Activated naive CD4-positive, alpha-beta T cell treated with anti-CD3 and anti-CD28 coated beads for 36 hours (primary cell): ENCODE measurements at regions not wholly inside any gene's neighbourhood (a gene's known extent, or its start where the extent isn't known, plus 50 kb on each side); places are given as distances from the start of the nearest gene placed in this dataset.

Source experiments
- CTCF ChIA-PET: fragments of 350-600 bp; sonication (Branson Sonifier 250); formaldehyde crosslinking; loops from one replicate; lab custom pipeline; 2021; ENCODE audit warnings: antibody characterized with exemption; lab: Charles Lee
- DNase-seq: peaks from one replicate; pipeline ENCODE4 v3.0.0-alpha.2; 2020
- H3K27ac Mint-ChIP-seq: one replicate; pipeline ENCODE4 v1.8.0; 2021; ENCODE audit warnings: mild to moderate bottlenecking, mixed read lengths
- H3K27me3 Mint-ChIP-seq: one replicate; pipeline ENCODE4 v1.8.0; 2021; ENCODE audit warnings: low read depth, mixed read lengths
- H3K36me3 Mint-ChIP-seq: one replicate; pipeline ENCODE4 v1.8.0; 2021; ENCODE audit warnings: low read depth, mixed read lengths
- H3K4me1 Mint-ChIP-seq: one replicate; pipeline ENCODE4 v1.8.0; 2021; ENCODE audit warnings: low read depth, mixed read lengths
- H3K4me3 Mint-ChIP-seq: one replicate; pipeline ENCODE4 v1.8.0; 2021; ENCODE audit warnings: mild to moderate bottlenecking, moderate library complexity, mixed read lengths
- H3K9me3 Mint-ChIP-seq: one replicate; pipeline ENCODE4 v1.8.0; 2021; ENCODE audit warnings: mixed read lengths
- intact Hi-C: fragments of 100-400 bp; cut with micrococcal nuclease; formaldehyde crosslinking; loops from one replicate; pipeline ENCODE4 v1.15.1; 2023

DNA sequence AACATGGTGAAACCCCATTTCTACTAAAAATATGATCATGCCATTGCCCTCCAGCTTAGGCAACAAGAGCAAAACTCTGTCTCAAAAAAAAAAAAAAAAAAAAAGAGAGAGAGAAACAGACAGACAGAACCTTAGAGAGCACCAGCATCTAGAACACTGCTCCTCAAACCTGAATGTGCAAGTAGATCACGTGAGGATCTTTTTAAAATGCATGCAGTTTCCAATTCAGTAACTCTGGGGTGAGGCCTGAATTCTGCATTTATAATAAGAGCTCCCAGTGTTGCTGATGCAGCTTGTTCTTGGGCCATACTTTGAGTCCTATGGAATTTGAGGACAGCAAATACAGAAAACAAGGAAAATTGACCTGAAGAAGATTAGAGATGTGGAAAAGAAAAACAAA, 218.3 kb downstream of the ALDH8A1 start:
- Mint-ChIP-seq H3K4me3 (no peak overlapping the region), H3K36me3 (no peaks in the 10 kb centered on the region), H3K27me3 (peaks cover 3% of the 10 kb centered on the region), H3K27ac (no peak overlapping the region), H3K4me1 (no peaks in the 10 kb centered on the region), H3K9me3 (no peaks in the 10 kb centered on the region)
- DNase-seq: no peak
- intact Hi-C loops: no loop called here
- CTCF ChIA-PET: no interaction called here

- H3K27ac Mint-ChIP-seq: no peak overlapping the region
- H3K9me3 Mint-ChIP-seq: no peaks in the 10 kb centered on the region
- CTCF ChIA-PET: no interaction called here
- intact Hi-C loops: no loop called here
- peaks cover 7% of the 10 kb centered on the region for H3K27me3 Mint-ChIP-seq
- H3K4me3 Mint-ChIP-seq: no peak overlapping the region
- DNase-seq: no peak
- no peaks in the 10 kb centered on the region for H3K36me3 Mint-ChIP-seq
- H3K4me1 Mint-ChIP-seq: no peaks in the 10 kb centered on the region
These were observed 219.9 kb downstream of the ALDH8A1 start for GRCh38 chr6:134730013-134730412.

GRCh38 chr6:134729561-134729960, 220.3 kb downstream of the ALDH8A1 start:
- intact Hi-C loops: no loop called here
- Mint-ChIP-seq H3K27ac (no peak overlapping the region), H3K36me3 (no peaks in the 10 kb centered on the region), H3K4me1 (no peaks in the 10 kb centered on the region), H3K9me3 (no peaks in the 10 kb centered on the region), H3K4me3 (no peak overlapping the region), H3K27me3 (peaks cover 7% of the 10 kb centered on the region)
- CTCF ChIA-PET: no interaction called here
- no peak for DNase-seq

- CTCF ChIA-PET: no interaction called here
- no peak overlapping the region for H3K4me3 Mint-ChIP-seq
- no peaks in the 10 kb centered on the region for H3K36me3 Mint-ChIP-seq
These were observed 222.8 kb downstream of the ALDH8A1 start for GRCh38 chr6:134727081-134727480.

GRCh38 chr6:134725590-134725989, 224.3 kb downstream of the ALDH8A1 start:
- H3K9me3 Mint-ChIP-seq: no peaks in the 10 kb centered on the region
- H3K27ac Mint-ChIP-seq: no peak overlapping the region
- CTCF ChIA-PET: interaction anchor here (0.6 kb wide), 1 partner anchor 41 kb away, joined by 3 read pairs; no protein-coding TSS in a partner anchor
- H3K36me3 Mint-ChIP-seq: no peaks in the 10 kb centered on the region
- H3K27me3 Mint-ChIP-seq: peaks cover 7% of the 10 kb centered on the region
- no peak for DNase-seq
- H3K4me1 Mint-ChIP-seq: no peaks in the 10 kb centered on the region
- no peak overlapping the region for H3K4me3 Mint-ChIP-seq
- intact Hi-C loops: no loop called here

More at GRCh38 chr6:134727081-134727480, 222.8 kb downstream of the ALDH8A1 start:
- intact Hi-C loops: no loop called here
- DNase-seq: no peak
- H3K9me3 Mint-ChIP-seq: no peaks in the 10 kb centered on the region
- no peak overlapping the region for H3K27ac Mint-ChIP-seq
- peaks cover 7% of the 10 kb centered on the region for H3K27me3 Mint-ChIP-seq
- H3K4me1 Mint-ChIP-seq: no peaks in the 10 kb centered on the region

DNA sequence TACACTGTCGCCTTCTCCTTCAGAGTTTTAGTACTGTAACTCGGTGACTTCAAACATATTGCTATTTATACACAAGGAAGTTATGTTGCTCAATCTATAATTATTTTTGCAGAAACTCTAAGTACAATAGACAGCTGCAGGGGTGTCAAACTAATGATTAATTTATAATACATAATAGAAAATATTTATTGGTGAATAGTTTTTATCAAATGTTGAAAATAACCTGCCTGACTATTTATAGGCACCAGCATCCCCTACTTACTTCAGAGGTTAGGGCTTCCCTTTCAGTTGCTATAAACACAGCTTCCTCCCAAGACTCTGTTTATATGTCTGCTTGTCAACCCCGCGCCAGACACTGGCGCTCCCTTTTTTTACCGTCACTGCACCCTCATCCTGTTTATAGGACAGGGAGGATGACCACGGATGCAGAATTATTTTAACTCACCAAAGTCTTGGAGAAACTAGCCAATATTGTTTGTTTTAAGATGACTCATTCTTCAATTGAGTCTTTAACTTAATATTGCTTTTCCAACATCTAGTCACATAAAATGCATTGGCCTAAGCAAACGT, 225.0 kb downstream of the ALDH8A1 start:
- H3K4me3 Mint-ChIP-seq: no peak overlapping the region
- peaks cover 7% of the 10 kb centered on the region for H3K27me3 Mint-ChIP-seq
- H3K9me3 Mint-ChIP-seq: no peaks in the 10 kb centered on the region
- no peak for DNase-seq
- no peaks in the 10 kb centered on the region for H3K4me1 Mint-ChIP-seq
- H3K27ac Mint-ChIP-seq: no peak overlapping the region
- no peaks in the 10 kb centered on the region for H3K36me3 Mint-ChIP-seq
- CTCF ChIA-PET: no interaction called here
- intact Hi-C loops: no loop called here

- DNase-seq: no peak
- intact Hi-C loops: no loop called here
- H3K27ac Mint-ChIP-seq: no peak overlapping the region
- CTCF ChIA-PET: interaction anchor here (0.5 kb wide), 1 partner anchor 137 kb away, joined by 4 read pairs; no protein-coding TSS in a partner anchor
- H3K4me1 Mint-ChIP-seq: no peaks in the 10 kb centered on the region
- no peaks in the 10 kb centered on the region for H3K36me3 Mint-ChIP-seq
- peaks cover 4% of the 10 kb centered on the region for H3K27me3 Mint-ChIP-seq
- no peaks in the 10 kb centered on the region for H3K9me3 Mint-ChIP-seq
- H3K4me3 Mint-ChIP-seq: no peak overlapping the region
These were observed 226.6 kb downstream of the ALDH8A1 start for GRCh38 chr6:134723081-134723871.

GRCh38 chr6:134722200-134722870, 227.6 kb downstream of the ALDH8A1 start:
- no peak overlapping the region for H3K4me3 Mint-ChIP-seq
- CTCF ChIA-PET: no interaction called here
- intact Hi-C loops: no loop called here
- no peaks in the 10 kb centered on the region for H3K4me1 Mint-ChIP-seq
- H3K27ac Mint-ChIP-seq: no peak overlapping the region
- H3K36me3 Mint-ChIP-seq: no peaks in the 10 kb centered on the region
- H3K9me3 Mint-ChIP-seq: no peaks in the 10 kb centered on the region
- H3K27me3 Mint-ChIP-seq: peaks cover 4% of the 10 kb centered on the region
- no peak for DNase-seq

DNA sequence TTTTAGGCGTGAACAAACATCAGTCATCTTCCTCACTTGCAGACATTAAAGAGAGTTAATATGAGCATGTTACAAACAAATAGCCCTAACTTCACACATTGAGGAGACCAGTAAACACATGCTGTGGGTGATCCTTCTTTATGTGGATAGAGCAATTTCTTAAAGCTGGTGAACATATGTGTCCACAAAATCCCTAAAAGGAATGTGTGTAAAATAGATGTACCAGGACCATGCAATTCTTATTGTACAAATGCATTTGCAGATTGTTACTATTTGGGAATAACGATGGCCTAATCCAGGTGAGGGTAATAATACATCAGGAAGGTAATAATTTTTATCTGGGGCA, 228.9 kb downstream of the ALDH8A1 start:
- Mint-ChIP-seq H3K9me3 (no peaks in the 10 kb centered on the region), H3K27ac (no peak overlapping the region), H3K4me3 (no peak overlapping the region), H3K4me1 (no peaks in the 10 kb centered on the region), H3K27me3 (no peaks in the 10 kb centered on the region), H3K36me3 (no peaks in the 10 kb centered on the region)
- no peak for DNase-seq
- intact Hi-C loops: no loop called here
- CTCF ChIA-PET: interaction anchor here (1.0 to 1.8 kb wide), 2 partner anchors 26 to 219 kb away, joined by 4 to 5 read pairs; no protein-coding TSS in a partner anchor

DNA sequence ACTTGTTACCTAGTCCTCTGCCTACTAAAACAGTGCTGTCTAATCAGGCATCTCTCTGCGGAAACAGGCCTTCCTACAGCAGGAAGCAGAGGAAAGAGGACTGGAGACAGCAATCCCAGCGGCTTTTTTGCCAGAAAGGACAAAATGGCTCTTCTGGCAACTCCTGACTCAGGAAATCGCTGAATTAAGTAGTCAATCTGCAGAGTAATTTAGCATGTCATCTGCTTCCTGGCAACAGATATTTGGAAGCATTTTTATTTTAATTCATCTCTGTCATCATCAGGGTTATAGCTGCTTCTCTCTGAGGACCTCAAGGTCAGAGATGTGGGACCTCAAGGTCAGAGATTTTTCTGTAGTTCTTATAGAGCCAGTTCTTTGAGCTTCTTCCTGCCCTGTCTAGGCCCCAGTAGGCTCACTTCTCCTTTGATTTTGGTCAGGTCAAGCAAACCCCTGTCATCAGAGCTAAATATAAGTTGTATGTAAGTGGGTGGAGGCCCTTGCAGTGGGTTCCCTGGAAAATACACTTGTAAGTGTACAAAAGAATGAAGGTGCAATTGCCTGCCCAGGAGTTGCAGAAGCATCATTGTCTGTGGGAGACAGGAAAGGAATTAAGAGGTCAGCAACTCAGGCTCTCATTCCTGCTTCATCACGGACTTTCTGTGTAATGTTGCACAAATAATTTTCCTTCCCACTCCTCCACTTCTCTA, 229.4 kb downstream of the ALDH8A1 start:
- H3K27me3 Mint-ChIP-seq: no peaks in the 10 kb centered on the region
- H3K4me1 Mint-ChIP-seq: no peaks in the 10 kb centered on the region
- no peaks in the 10 kb centered on the region for H3K9me3 Mint-ChIP-seq
- H3K36me3 Mint-ChIP-seq: no peaks in the 10 kb centered on the region
- no peak overlapping the region for H3K4me3 Mint-ChIP-seq
- H3K27ac Mint-ChIP-seq: no peak overlapping the region
- intact Hi-C loops: no loop called here
- CTCF ChIA-PET: interaction anchor here (1.0 to 1.8 kb wide), 2 partner anchors 26 to 219 kb away, joined by 4 to 5 read pairs; no protein-coding TSS in a partner anchor
- DNase-seq: no peak

GRCh38 chr6:134719911-134720310, 230.0 kb downstream of the ALDH8A1 start:
- no peak overlapping the region for H3K27ac Mint-ChIP-seq
- H3K9me3 Mint-ChIP-seq: no peaks in the 10 kb centered on the region
- intact Hi-C loops: no loop called here
- no peaks in the 10 kb centered on the region for H3K36me3 Mint-ChIP-seq
- no peak overlapping the region for H3K4me3 Mint-ChIP-seq
- DNase-seq: no peak
- CTCF ChIA-PET: interaction anchor here (1.0 to 1.8 kb wide), 2 partner anchors 25 to 220 kb away, joined by 4 to 5 read pairs; no protein-coding TSS in a partner anchor
- no peaks in the 10 kb centered on the region for H3K27me3 Mint-ChIP-seq
- H3K4me1 Mint-ChIP-seq: no peaks in the 10 kb centered on the region

- Mint-ChIP-seq H3K9me3 (no peaks in the 10 kb centered on the region), H3K4me3 (no peak overlapping the region), H3K27me3 (no peaks in the 10 kb centered on the region), H3K36me3 (no peaks in the 10 kb centered on the region), H3K27ac (no peak overlapping the region), H3K4me1 (peaks cover 4% of the 10 kb centered on the region)
- CTCF ChIA-PET: interaction anchor here (0.7 to 1.8 kb wide), 2 partner anchors 24 to 997 kb away, joined by 3 to 5 read pairs; no protein-coding TSS in a partner anchor
- intact Hi-C loops: no loop called here
- no peak for DNase-seq
These were observed 230.6 kb downstream of the ALDH8A1 start for GRCh38 chr6:134719286-134719685.
